ENCODE measurements at regions not wholly inside any gene's neighbourhood (a gene's known extent, or its start where the extent isn't known, plus 50 kb on each side); places are given as distances from the start of the nearest gene placed in this dataset.

DNA sequence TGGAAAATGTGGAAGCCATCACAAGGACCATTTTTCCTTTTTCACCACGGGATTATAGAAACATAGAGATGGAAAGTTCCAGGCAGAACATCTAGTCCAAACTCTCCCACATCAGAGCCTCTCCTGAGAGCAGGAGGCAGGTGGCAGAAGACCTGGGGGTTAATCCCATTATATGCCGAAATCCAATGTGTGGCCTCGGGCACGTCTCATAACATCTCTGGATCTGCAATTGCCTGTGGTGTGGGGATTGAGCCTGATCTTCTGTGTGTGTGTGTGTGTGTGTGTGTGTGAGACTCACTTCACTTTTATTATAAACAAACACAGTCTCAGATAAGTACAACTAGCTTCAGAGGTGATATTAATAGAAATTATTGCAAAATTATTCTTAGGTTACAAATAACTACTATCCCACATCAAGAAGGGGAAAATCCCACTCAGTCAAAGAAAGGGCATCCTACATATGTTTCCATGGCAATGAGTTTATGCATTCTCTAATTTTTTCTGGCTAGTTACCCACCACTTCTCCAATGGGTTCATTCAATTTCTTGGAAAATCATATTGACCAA lies 199.1 kb downstream of the FOXL1 start:
- DNase-seq: no peak

- no peak for DNase-seq
Observed at GRCh38 chr16:86778108-86778745, 199.9 kb downstream of the FOXL1 start.

GRCh38 chr16:86778978-86779377 lies 200.6 kb downstream of the FOXL1 start:
- DNase-seq: no peak

- DNase-seq: no peak
Observed at GRCh38 chr16:86781046-86781445, 202.7 kb downstream of the FOXL1 start.

GRCh38 chr16:86783636-86784626 lies 205.6 kb downstream of the FOXL1 start:
- no peak for DNase-seq

GRCh38 chr16:86786338-86786737 lies 208.0 kb downstream of the FOXL1 start:
- no peak for DNase-seq

DNA sequence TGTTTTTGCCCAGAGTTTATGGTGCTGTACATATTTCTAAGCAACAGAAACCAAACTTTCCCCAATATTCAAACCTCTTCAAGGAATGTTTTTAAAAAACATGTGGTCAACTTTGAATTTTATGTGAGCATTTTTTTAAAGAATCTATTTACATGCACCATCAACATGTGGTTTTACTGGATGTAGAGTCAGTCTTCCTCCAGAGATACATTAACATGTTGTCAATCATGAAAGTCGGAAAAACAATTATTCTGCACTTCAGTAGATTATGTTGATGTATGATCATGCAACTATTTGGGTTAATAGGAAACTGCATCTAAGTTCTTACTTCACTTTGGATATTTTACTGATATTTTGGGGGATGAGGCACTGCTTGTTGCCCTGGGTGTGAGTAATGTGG lies 208.6 kb downstream of the FOXL1 start:
- DNase-seq: no peak

DNA sequence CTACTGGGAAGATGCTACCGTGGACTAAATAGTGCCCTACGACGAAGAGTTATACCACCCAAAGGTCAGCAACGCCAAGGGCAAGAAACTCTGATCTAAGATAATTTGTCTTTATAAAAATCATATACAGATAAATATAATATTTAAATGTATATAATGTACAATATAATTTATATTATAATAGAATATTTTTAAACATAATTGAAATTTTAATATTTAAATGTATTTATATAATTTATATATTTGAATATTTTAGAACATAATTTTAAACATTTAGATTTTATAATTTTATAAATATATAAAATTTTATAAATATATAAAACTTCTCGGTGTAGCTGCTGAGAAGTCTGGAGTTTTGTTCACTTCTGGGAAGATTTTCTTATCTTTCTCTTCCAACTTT lies 209.2 kb downstream of the FOXL1 start:
- no peak for DNase-seq

- DNase-seq: no peak
Observed at GRCh38 chr16:86789621-86790051, 211.3 kb downstream of the FOXL1 start.

DNA sequence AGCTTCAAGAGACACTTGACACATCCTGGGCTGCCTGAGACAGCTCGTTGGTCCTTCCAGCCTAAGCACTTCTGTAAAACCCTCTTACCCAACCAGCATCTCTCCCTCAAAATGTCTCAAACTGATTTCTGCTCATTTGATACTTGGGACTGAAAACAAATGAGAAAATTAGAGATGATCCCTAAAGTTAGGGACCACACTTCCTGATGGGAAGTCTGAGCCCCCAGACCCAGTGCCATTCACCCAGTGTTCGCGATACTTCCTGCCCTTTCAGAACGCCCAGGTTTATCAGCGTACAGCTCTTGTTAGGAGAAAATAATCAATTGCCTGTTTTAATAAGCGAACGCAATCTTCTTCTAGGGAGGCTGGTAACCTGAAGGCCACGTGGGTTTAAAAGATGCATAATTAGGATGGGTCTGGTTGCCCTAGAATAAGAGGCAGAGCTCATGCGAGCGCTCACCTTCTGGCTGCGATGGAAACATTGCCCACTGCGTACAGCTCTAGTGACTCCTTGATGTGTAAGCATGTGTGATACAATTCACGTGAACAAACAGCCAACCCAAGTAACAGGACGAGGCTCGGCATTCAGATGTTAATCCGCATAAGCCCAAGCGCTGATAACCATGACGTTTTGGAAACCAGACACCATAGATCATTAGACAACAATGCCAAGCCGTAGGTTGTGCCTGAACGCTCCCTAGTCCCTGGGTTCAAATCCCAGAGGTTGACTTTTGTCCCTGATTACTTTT lies 213.1 kb downstream of the FOXL1 start:
- no peak for DNase-seq

DNA sequence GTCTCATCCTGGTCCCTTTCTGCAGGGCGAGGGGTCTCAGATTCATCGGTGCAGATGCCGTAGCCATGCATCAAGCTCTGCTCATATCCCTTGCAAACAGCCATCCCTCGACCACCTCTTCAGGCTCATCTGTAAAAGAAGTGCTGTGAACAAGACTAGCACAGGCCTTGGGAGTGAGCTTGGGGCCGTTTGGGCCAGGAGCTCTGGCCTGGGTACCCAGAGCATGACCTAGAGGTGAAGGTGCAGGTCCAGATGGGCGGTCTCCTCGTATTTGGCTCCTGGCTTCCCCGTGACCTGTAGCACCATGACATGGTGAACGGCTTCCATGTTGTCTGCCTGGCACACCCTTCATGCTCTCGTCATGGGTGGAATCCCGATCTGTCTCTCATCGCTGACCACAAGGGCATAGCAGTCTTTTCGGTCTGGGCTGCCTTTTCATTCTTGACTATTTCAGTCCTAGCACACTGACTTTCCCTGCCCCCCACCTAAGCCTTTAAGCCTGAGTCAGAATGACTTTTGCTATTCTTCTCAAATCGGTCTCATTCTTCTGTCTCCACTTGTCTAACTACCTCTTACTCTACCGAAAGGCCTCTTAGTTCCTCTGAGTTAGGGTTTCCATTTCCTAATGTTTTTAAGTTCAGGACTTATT lies 216.0 kb downstream of the FOXL1 start:
- DNase-seq: no peak

GRCh38 chr16:86797700-86798099 lies 219.4 kb downstream of the FOXL1 start:
- no peak for DNase-seq

DNA sequence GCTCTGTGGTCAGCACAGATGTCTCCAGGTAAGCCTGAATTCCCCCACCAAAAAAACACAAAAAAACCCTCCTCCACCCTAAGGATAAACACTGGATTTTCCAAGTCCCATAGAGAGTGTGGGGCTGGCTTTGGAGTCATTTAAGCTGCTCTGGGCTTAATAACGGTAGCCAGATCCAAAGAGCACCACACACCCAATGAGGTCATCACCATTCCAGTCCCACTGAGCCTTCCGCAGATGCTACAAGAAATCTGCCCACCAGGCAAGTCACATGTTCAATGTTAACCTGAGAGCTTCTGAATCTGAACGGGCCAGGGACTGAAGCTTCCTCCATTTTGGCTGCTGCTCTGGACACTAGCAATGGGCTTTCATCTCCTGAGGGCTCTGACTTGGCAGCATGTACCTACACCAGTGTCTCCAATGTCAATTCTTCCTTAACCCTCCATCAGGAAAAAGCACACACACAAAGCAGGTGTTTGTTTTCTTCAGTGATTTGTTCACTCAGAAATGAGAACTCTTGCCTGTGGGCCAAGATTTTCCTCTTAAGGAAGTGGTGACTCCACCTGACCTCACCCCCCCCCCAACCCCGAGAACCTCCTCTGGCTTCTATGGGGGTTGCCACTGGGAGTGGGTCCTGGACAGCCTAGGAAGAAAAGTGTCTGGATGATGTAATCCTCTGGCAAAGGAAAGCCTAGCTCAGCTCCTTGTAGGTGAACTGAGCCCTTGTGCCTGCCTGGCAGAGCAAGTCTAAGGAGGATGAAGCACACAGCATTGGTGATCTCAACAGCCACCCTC lies 220.1 kb downstream of the FOXL1 start:
- no peak for DNase-seq

- DNase-seq: no peak
Observed at GRCh38 chr16:86799367-86799766, 221.0 kb downstream of the FOXL1 start.

DNA sequence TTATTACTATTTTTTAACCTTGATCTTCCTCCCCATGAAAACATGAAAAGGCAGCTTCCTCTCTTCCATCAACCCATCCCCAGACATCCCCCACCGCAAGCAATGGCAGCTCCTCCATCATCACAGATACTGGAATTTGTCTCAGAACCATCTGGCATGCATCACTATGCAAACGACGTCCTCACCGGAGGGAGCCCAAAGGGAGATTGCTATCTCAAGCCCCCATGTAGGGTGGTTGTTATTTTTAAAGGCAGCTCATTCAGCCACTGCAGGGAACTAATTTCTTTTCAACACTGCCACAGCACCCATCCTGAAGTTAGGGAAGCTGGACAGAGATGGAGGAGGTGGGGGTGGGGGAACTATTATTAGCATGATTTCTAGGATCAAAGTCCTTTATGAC lies 222.5 kb downstream of the FOXL1 start:
- DNase-seq: no peak

DNA sequence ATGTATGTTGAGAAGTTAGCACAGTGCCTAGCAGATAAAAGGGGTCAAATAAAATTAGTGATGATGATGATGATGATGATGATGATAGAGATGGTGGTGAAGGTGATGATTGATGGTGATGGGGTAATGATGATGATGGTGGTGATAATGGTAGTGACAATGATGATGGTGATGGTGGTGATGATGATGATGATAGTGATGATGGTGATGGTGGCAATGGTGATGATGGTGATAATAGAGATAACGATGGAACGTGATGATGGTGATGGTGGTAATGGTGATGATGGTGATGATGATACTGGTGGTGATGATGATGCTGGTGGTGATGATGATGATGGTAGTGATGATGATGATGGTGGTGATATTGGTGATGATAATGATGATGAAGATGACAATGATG lies 223.7 kb downstream of the FOXL1 start:
- DNase-seq: no peak

GRCh38 chr16:86805188-86805587 lies 226.8 kb downstream of the FOXL1 start:
- DNase-seq: no peak

DNA sequence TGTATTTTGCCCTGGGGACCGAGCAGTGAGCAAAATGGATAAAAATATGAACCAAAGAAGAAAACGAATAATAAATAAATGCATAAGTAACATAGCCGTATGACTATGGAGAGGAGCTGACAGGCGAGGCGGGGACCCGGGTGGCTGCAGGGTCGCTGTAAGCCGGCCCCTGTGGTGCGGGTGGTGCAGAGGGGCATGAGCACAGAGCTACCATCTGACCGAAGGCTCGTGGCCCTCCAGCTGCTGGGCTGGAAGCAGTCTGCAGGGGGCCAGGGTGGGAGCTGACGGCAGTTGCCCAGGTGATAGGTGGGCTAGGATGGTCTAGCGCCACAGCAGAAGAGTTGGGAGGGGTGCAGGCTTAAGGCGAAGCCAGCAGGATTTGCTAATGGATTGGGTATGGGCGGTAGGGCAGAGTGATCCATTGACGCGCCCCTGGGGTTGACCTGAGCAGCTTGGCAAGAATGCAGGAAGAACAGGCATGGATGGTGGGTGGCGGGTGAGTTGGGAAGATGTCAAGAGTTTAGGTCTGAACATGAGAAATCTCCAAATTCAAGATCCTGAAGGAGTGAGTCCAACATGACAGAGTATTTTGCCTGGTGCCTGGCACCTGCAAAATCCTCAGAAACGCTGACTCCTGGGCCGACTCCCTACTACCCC lies 228.0 kb downstream of the FOXL1 start:
- no peak for DNase-seq

DNA sequence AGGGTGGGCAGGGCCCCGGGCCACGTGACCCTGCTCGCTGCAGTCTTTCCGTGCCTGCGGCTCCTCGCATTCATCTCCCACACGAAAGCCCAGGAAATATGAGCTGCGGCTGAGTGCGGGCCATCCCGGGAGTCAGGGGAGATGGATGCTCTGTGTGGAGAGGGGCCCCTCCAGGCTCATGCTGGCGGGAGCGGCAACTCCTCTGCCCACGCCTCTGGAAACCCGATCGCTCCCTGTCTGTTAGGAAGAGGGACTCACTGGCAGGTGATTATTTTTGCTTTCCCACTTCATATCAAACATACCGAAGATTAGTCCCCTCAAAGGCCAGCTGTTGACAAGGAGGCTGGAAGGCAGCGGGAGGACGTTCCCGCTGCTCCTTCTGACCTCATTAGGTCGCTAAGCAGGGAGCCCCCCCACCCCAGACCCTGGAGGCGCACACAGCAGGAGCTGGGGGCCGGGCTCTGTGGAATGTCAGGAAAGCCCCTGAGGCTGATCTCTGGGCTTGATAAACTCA lies 228.5 kb downstream of the FOXL1 start:
- no peak for DNase-seq

GRCh38 chr16:86808863-86809444 lies 230.6 kb downstream of the FOXL1 start:
- DNase-seq: no peak
